ENCODE measurements at regions not wholly inside any gene's neighbourhood (a gene's known extent, or its start where the extent isn't known, plus 50 kb on each side); places are given as distances from the start of the nearest gene placed in this dataset.

GRCh38 chr9:90698871-90699440 lies 56.3 kb upstream of the DIRAS2 start:
- TF ChIP-seq CTCF (IDR thresholded peaks at IDR 0.05) (no peak), POLR2A (IDR thresholded peaks at IDR 0.05) (no peak)
